ENCODE measurements at regions not wholly inside any gene's neighbourhood (a gene's known extent, or its start where the extent isn't known, plus 50 kb on each side); places are given as distances from the start of the nearest gene placed in this dataset.

DNA sequence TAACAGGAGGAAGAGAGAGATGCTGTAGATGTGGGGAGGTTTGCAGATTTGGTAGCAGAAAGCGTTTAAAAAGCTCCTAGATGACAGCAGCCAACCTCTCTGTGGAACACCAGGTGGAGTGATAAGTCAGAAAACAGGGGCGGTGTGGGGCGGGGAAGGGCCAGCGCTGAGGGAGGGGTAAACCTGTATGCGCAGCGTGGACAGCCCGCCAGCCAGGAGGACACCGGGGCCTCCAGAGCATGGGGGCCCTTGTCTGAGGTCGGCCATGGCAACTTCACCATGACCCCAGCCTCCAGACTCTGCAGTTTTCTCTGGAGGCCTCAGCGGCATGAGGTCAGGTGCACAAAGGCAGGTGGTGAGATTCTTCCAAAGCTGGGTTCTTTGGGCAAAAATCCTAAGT, 423.7 kb downstream of the BRD1 start:
- no peak for ATAC-seq (ENCODE audit: insufficient number of reproducible peaks, low FRiP score, low read depth)

DNA sequence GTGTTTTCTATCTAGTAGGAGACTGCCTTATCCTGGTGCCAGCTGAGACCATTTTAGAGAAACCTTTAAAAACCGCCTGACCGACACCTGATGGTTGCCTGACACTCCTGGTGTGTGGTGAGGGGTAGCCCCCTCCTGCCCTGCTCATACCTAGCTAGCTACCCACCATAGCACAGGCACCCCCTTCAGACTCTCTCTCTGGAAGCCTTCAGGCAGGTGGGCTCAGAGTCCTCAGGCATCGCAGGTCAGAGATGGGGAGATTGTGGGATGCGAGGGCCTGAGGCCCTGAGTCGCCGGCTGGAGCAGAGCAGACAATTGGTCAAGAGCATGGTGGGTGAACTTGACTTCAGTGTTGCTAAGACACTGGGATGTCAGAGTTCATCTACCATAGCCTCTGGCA, 424.6 kb downstream of the BRD1 start:
- Histone ChIP-seq H3K4me3 (no peak overlapping the region), H3K9me3 (no peaks in the 10 kb centered on the region), H3K27me3 (replicated peaks; ENCODE audit: insufficient read depth) (no peaks in the 10 kb centered on the region), H3K4me1 (ENCODE audit: control insufficient read depth in 1 of 2, low read depth in 2 of 2) (no peaks in the 10 kb centered on the region), H3K36me3 (no peaks in the 10 kb centered on the region), H3K27ac (no peak overlapping the region)
- DNase-seq (ENCODE audit: low spot score) (no peak), ATAC-seq (ENCODE audit: insufficient number of reproducible peaks, low FRiP score, low read depth) (no peak)
- TF ChIP-seq, protein P1, sequence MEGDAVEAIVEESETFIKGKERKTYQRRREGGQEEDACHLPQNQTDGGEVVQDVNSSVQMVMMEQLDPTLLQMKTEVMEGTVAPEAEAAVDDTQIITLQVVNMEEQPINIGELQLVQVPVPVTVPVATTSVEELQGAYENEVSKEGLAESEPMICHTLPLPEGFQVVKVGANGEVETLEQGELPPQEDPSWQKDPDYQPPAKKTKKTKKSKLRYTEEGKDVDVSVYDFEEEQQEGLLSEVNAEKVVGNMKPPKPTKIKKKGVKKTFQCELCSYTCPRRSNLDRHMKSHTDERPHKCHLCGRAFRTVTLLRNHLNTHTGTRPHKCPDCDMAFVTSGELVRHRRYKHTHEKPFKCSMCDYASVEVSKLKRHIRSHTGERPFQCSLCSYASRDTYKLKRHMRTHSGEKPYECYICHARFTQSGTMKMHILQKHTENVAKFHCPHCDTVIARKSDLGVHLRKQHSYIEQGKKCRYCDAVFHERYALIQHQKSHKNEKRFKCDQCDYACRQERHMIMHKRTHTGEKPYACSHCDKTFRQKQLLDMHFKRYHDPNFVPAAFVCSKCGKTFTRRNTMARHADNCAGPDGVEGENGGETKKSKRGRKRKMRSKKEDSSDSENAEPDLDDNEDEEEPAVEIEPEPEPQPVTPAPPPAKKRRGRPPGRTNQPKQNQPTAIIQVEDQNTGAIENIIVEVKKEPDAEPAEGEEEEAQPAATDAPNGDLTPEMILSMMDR (IDR thresholded peaks at IDR 0.05): no peak

More for the DNA sequence above, 423.7 kb downstream of the BRD1 start:
- H3K27ac ChIP-seq: no peak overlapping the region
- H3K4me3 ChIP-seq: no peak overlapping the region
- no peaks in the 10 kb centered on the region for H3K27me3 ChIP-seq (replicated peaks; ENCODE audit: insufficient read depth)
- no peaks in the 10 kb centered on the region for H3K9me3 ChIP-seq
- TF ChIP-seq, protein P1 (IDR thresholded peaks at IDR 0.05): no peak
- no peaks in the 10 kb centered on the region for H3K4me1 ChIP-seq (ENCODE audit: control insufficient read depth in 1 of 2, low read depth in 2 of 2)
- DNase-seq (ENCODE audit: low spot score): no peak
- no peaks in the 10 kb centered on the region for H3K36me3 ChIP-seq

DNA sequence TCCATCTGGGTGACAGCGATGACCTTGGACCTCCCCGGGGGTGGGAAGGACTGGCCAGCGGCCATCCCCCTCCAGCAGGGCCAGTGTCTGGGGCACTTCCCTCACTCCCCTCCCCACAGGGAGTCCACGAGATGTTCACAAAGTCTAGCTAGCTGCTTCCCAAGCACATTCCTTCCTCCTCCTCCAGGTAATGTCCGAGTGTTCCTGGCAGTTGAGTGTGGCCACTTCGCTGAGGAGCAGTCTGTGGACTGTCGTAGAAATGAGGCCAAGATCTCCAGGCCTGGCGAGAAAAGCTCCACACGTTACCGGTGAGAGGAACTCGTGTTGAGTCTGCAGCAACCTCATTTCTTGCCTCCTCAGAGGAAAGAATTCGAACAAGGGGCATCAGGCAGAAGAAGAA, 425.5 kb downstream of the BRD1 start:
- TF ChIP-seq, protein P1 (IDR thresholded peaks at IDR 0.05): no peak
- no peak for ATAC-seq (ENCODE audit: insufficient number of reproducible peaks, low FRiP score, low read depth)
- Histone ChIP-seq H3K4me3 (no peak overlapping the region), H3K27me3 (replicated peaks; ENCODE audit: insufficient read depth) (no peaks in the 10 kb centered on the region), H3K9me3 (no peaks in the 10 kb centered on the region), H3K27ac (no peak overlapping the region), H3K4me1 (ENCODE audit: control insufficient read depth in 1 of 2, low read depth in 2 of 2) (no peaks in the 10 kb centered on the region), H3K36me3 (no peaks in the 10 kb centered on the region)
- DNase-seq (ENCODE audit: low spot score): no peak

DNA sequence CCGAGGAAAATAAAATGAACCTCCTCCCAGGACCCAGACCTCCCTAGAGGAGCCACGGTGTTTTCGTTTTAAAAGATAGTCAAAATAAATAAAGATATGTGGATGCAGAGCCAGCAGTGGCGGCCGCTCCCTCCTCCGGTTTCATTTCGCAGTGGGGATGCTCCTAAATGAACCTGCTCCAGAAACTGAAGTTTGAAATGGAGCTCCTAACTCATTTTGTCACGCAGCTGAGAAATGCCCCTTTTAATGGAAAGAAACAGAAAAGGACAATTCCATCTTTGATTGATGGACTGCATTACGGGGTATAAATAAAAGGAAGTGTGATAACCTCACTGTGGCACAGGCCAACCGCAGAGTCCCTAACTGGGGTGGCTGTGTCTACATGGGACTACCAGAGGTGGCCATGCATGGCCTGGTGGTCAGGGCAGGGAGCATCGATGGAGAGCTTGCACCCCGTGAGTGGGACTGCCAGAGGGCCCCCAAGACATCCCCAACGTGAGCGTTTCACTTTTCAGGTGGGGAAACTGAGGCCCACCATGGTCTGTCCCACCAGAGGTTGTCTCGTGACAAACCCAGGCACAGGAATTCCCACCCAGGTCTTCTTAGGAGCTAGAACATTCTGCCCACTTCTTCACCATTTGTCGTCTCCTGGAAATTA, 426.6 kb downstream of the BRD1 start:
- no peak for DNase-seq (ENCODE audit: low spot score)
- no peak overlapping the region for H3K27ac ChIP-seq
- no peak for ATAC-seq (ENCODE audit: insufficient number of reproducible peaks, low FRiP score, low read depth)

DNA sequence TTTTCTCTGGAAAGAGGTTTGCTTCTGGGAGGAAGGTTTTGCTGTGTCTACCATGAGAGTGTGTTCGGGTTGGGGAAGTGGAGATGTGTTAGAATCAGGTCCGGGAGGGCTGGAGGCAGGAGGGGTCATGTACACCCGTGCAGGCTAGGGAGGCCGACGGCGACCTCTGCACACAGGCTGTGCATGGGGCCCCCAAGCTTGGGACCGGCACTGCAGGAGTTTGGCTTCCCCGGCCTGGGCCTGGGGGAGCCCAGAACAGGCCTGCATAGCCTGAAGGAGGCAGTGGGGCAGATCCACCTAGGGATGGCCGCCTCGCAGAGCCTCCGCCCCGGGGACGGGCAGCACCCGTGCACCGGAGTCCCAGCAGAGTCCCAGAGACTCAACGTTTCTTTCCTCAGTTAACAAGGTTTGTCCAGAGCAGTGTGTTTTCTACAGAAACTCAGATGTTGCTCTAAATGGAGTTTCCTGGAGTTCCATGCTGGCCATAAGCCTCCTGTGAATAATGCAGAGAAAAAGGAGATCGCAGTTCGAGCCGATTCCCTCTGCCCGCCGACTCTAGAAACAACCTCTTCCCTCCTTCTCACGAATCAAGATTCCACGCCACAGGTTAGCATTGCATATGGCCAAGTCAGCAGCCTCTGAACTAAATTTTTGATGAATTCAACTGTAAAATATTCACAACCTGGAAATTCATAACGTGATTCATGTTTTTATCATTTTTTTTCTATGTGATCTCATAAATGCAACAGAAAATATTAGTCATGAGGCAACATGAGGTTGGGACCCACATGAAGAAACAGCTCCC, 427.3 kb downstream of the BRD1 start:
- DNase-seq (ENCODE audit: low spot score): no peak
- H3K4me1 ChIP-seq (ENCODE audit: control insufficient read depth in 1 of 2, low read depth in 2 of 2): no peaks in the 10 kb centered on the region
- no peaks in the 10 kb centered on the region for H3K27me3 ChIP-seq (replicated peaks; ENCODE audit: insufficient read depth)
- H3K36me3 ChIP-seq: no peaks in the 10 kb centered on the region
- TF ChIP-seq, protein P1 (IDR thresholded peaks at IDR 0.05): no peak
- H3K4me3 ChIP-seq: no peak overlapping the region
- H3K27ac ChIP-seq: no peak overlapping the region
- no peaks in the 10 kb centered on the region for H3K9me3 ChIP-seq
- ATAC-seq (ENCODE audit: insufficient number of reproducible peaks, low FRiP score, low read depth): no peak

More for the DNA sequence above, 426.6 kb downstream of the BRD1 start:
- TF ChIP-seq, protein P1 (IDR thresholded peaks at IDR 0.05): no peak
- no peaks in the 10 kb centered on the region for H3K36me3 ChIP-seq
- no peaks in the 10 kb centered on the region for H3K9me3 ChIP-seq
- no peaks in the 10 kb centered on the region for H3K27me3 ChIP-seq (replicated peaks; ENCODE audit: insufficient read depth)
- no peaks in the 10 kb centered on the region for H3K4me1 ChIP-seq (ENCODE audit: control insufficient read depth in 1 of 2, low read depth in 2 of 2)
- no peak overlapping the region for H3K4me3 ChIP-seq
